Breast epithelium (tissue), 4 donors: ENCODE measurements at regions not wholly inside any gene's neighbourhood (a gene's known extent, or its start where the extent isn't known, plus 50 kb on each side); places are given as distances from the start of the nearest gene placed in this dataset.

Source experiments
- DNase-seq, 2 donors: peaks; one replicate each; pipeline ENCODE4 v3.0.0-alpha.2; 2019; ENCODE audit warnings: low spot score in 2 of 2
- H3K27ac ChIP-seq, 2 donors: fragments of 200-600 bp; sonication (generic) in 1 of 2; one replicate each; pipeline ENCODE4 v1.5.1; 2016 to 2019; ENCODE audit warnings: mild to moderate bottlenecking in 1 of 2
- H3K27me3 ChIP-seq, 2 donors: fragments of 200-600 bp; sonication (generic) in 1 of 2; one replicate each; pipeline versions ENCODE4 v1.5.1 to v1.6.0; 2017 to 2019; ENCODE audit warnings: control low read depth in 1 of 2, mild to moderate bottlenecking in 1 of 2
- H3K36me3 ChIP-seq: fragments of 200-600 bp; one replicate; pipeline ENCODE4 v1.5.1; 2019
- H3K4me1 ChIP-seq, 2 donors: fragments of 200-600 bp; sonication (generic); one replicate each; pipeline ENCODE4 v1.5.1; 2016 to 2019; ENCODE audit warnings: control low read depth in 1 of 2
- H3K4me3 ChIP-seq, 3 donors: fragments of 200-600 bp; sonication (generic); 1 replicate in 2 of 3; 2 replicates in 1 of 3; pipeline ENCODE4 v1.5.1; 2016 to 2019; ENCODE audit warnings: mild to moderate bottlenecking in 3 of 3, moderate library complexity in 2 of 3
- H3K9me3 ChIP-seq, 2 donors: fragments of 200-600 bp; sonication (generic) in 1 of 2; one replicate each; pipeline ENCODE4 v1.5.1; 2016 to 2019; ENCODE audit warnings: control low read depth in 1 of 2
- POLR2A ChIP-seq: fragments of 450-650 bp; IDR thresholded peaks from one replicate; pipeline ENCODE4 v1.6.1; 2016; ENCODE audit warnings: antibody characterized with exemption, mild to moderate bottlenecking, moderate library complexity
- POLR2AphosphoS5 ChIP-seq, 3 donors: sonication (generic); formaldehyde crosslinking; IDR thresholded peaks; one replicate each; pipeline ENCODE4 v1.6.1; 2017; ENCODE audit warnings: antibody characterized with exemption in 3 of 3
- intact Hi-C: fragments of 100-400 bp; cut with DNase I; formaldehyde crosslinking; loops from one replicate; pipeline ENCODE4 v1.15.1; 2023; ENCODE audit warnings: low total_unique reads
- TF ChIP-seq, protein P1 (sequence below), 3 donors: fragments of 450-650 bp; IDR thresholded peaks; one replicate each; pipeline ENCODE4 v1.5.1; 2016 to 2017; ENCODE audit warnings: antibody characterized with exemption in 3 of 3, mild to moderate bottlenecking in 3 of 3, moderate library complexity in 3 of 3

DNA sequence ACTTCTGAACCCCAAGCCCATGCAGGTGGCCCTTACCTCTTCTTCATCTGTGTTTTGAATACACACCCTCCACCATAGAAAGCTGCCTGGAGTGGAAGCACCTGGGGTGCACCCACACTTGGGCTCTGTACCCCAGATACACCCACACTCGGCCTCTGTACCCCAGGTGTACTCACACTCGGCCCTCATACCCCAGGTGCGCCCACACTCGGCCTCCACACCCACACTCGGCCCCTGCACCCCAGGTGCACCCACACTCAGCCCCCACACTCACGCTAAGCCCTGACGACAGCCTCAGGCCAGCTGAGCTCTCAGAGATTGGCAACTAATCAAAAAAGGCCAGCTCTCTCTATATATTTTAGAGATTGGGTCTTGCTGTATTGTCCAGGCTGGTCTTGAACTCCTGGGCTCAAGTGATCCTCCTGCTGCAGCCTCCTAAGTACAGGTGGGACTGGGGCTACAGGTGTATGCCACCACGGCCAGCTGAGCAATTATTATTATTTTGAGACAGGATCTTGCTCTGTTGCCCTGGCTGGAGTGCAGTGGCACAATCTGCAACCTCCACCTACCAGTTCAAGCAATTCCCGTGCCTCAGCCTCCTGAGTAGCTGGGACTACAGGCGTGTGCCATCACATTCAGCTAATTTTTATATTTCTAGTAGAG lies 68.9 kb downstream of the PEX11G start:
- H3K9me3 ChIP-seq: no peaks in the 10 kb centered on the region
- no peak for TF ChIP-seq POLR2A
- TF ChIP-seq, protein P1, sequence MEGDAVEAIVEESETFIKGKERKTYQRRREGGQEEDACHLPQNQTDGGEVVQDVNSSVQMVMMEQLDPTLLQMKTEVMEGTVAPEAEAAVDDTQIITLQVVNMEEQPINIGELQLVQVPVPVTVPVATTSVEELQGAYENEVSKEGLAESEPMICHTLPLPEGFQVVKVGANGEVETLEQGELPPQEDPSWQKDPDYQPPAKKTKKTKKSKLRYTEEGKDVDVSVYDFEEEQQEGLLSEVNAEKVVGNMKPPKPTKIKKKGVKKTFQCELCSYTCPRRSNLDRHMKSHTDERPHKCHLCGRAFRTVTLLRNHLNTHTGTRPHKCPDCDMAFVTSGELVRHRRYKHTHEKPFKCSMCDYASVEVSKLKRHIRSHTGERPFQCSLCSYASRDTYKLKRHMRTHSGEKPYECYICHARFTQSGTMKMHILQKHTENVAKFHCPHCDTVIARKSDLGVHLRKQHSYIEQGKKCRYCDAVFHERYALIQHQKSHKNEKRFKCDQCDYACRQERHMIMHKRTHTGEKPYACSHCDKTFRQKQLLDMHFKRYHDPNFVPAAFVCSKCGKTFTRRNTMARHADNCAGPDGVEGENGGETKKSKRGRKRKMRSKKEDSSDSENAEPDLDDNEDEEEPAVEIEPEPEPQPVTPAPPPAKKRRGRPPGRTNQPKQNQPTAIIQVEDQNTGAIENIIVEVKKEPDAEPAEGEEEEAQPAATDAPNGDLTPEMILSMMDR (IDR thresholded peaks at IDR 0.05): no peak
- no peak for TF ChIP-seq POLR2AphosphoS5 (IDR thresholded peaks at IDR 0.05)
- no peak for DNase-seq
- no peaks in the 10 kb centered on the region for H3K4me1 ChIP-seq
- H3K27me3 ChIP-seq: no peaks in the 10 kb centered on the region
- intact Hi-C loops: no loop called here
- no peaks in the 10 kb centered on the region for H3K36me3 ChIP-seq
- H3K4me3 ChIP-seq: no peak overlapping the region
- no peak overlapping the region for H3K27ac ChIP-seq

DNA sequence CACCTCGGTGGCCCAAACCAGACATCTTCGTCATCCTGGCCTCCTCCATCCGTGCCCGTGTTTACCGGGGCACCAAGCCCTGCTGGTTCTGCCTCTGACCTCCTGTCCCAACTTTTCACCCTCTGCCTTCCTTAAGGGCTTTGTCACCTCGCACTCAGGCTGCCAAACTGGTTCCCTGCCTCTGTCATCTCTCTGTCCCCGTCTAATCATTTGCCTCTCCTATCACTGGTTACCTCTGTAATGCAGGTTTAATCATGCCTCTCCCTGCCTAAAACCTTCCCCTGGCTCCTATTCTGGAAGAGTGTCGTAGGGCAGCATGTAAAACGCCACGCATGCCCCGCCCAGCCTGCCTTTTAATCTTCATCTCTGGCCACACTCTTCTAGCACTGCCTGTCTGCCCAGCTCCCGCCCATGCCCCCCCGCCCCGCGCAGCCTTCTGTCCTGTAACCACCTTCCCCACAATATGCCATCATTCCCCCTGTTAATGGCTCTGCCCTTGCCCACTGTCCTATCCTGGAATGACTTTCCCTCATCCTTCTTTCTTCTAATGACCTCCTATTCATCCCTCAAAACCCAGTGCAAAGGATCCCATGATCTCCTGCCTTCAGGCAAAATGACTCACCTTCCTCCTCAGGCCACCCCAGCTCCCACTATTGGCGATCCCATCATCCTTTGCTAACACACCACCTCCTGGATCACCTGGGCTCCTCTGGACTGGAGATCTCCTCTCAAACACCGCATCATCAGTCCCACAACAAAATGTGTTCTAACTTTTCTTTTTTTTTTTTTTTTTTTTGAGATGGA lies 66.7 kb downstream of the PEX11G start:
- TF ChIP-seq POLR2A (no peak), POLR2AphosphoS5 (IDR thresholded peaks at IDR 0.05) (no peak)
- TF ChIP-seq, protein P1 (IDR thresholded peaks at IDR 0.05): no peak
- intact Hi-C loops: no loop called here
- no peaks in the 10 kb centered on the region for H3K27me3 ChIP-seq
- no peaks in the 10 kb centered on the region for H3K36me3 ChIP-seq
- H3K27ac ChIP-seq: no peak overlapping the region
- no peak overlapping the region for H3K4me3 ChIP-seq
- no peaks in the 10 kb centered on the region for H3K4me1 ChIP-seq
- no peaks in the 10 kb centered on the region for H3K9me3 ChIP-seq
- DNase-seq: no peak
